ENCODE measurements at regions not wholly inside any gene's neighbourhood (a gene's known extent, or its start where the extent isn't known, plus 50 kb on each side); places are given as distances from the start of the nearest gene placed in this dataset.

DNA sequence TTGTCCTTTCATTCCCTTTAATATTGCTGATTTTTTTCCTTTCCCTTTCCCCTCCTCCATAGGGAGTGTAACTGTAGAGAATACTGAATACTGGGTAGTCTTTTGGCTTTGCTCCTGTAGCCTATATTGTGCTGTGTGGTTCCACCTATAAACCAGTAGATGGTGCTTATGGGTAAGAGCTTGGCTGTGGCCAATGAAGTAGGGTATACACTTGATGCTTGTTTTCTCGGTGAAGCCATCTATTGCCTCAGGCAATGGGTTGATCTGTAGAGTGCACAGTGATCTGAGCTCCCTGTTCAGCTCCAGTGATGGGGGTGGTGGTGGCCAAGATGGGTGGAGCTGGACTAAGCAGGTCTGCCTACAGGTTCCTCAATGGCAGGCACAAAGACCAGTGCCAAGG is 203.3 kb upstream of the IMPG1 start:
- ChIA-PET CTCF (no interaction called here), POLR2A (no interaction called here)
- no peak for DNase-seq (ENCODE audit: low read depth)
- TF ChIP-seq, protein P1, sequence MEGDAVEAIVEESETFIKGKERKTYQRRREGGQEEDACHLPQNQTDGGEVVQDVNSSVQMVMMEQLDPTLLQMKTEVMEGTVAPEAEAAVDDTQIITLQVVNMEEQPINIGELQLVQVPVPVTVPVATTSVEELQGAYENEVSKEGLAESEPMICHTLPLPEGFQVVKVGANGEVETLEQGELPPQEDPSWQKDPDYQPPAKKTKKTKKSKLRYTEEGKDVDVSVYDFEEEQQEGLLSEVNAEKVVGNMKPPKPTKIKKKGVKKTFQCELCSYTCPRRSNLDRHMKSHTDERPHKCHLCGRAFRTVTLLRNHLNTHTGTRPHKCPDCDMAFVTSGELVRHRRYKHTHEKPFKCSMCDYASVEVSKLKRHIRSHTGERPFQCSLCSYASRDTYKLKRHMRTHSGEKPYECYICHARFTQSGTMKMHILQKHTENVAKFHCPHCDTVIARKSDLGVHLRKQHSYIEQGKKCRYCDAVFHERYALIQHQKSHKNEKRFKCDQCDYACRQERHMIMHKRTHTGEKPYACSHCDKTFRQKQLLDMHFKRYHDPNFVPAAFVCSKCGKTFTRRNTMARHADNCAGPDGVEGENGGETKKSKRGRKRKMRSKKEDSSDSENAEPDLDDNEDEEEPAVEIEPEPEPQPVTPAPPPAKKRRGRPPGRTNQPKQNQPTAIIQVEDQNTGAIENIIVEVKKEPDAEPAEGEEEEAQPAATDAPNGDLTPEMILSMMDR (IDR thresholded peaks at IDR 0.05; ENCODE audit: insufficient read depth, low read depth, low read length), result no peak
- H3K27me3 ChIP-seq (ENCODE audit: control insufficient read depth, insufficient read depth, low read length), result no peaks in the 10 kb centered on the region
- no peak overlapping the region for H3K4me3 ChIP-seq (ENCODE audit: low read depth, low read length)
- H3K36me3 ChIP-seq (ENCODE audit: control insufficient read depth, insufficient read depth, low read length), result no peaks in the 10 kb centered on the region

DNA sequence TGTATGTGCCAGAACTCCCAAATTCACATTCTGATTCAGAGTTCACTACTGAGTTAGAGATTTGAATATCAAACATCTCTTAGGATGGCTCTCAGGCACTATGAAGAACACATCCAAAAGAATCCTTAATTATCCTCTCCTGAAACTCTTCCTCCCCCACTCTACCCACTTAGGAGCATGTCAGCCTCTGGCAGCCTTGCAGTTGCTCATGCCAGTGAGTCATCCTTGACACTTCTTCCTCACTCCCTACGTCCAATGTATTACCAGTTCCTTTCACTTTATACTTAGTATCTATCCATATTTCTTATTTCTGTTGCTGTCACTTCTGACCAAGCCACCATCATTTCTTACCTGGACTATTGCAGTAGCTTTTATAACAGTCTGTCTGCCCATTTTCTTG is 192.0 kb upstream of the IMPG1 start:
- CTCF ChIA-PET, result no interaction called here
- no peak for DNase-seq (ENCODE audit: low read depth)

DNA sequence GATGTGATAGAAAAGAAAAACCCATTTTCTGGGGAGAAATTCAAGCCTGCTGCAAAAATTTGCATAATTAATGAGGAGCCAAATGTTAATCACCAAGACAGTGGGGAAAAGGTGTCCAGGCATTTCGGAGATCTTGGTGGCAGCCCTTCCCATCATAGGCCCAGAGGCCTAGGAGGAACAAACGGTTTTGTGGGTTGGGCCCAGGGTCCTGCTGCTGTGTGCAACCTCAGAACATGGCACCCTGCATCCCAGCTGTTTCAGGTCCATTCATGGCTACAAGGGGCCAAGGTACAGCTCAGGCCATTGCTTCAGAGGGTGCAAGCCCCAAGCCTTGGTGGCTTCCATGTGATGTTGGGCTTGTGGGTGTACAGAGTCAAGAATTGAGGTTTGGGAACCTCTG is 189.8 kb upstream of the IMPG1 start:
- DNase-seq (ENCODE audit: low read depth), result no peak
- Histone ChIP-seq H3K36me3 (ENCODE audit: control insufficient read depth, insufficient read depth, low read length) (no peaks in the 10 kb centered on the region), H3K4me3 (ENCODE audit: low read depth, low read length) (no peak overlapping the region), H3K27me3 (ENCODE audit: control insufficient read depth, insufficient read depth, low read length) (no peaks in the 10 kb centered on the region)
- ChIA-PET POLR2A (no interaction called here), CTCF (no interaction called here)
- TF ChIP-seq, protein P1 (IDR thresholded peaks at IDR 0.05; ENCODE audit: insufficient read depth, low read depth, low read length), result no peak

More for the DNA sequence above, 192.0 kb upstream of the IMPG1 start:
- TF ChIP-seq, protein P1 (IDR thresholded peaks at IDR 0.05; ENCODE audit: insufficient read depth, low read depth, low read length), result no peak
- no peaks in the 10 kb centered on the region for H3K27me3 ChIP-seq (ENCODE audit: control insufficient read depth, insufficient read depth, low read length)
- POLR2A ChIA-PET, result no interaction called here
- no peak overlapping the region for H3K4me3 ChIP-seq (ENCODE audit: low read depth, low read length)
- H3K36me3 ChIP-seq (ENCODE audit: control insufficient read depth, insufficient read depth, low read length), result no peaks in the 10 kb centered on the region

DNA sequence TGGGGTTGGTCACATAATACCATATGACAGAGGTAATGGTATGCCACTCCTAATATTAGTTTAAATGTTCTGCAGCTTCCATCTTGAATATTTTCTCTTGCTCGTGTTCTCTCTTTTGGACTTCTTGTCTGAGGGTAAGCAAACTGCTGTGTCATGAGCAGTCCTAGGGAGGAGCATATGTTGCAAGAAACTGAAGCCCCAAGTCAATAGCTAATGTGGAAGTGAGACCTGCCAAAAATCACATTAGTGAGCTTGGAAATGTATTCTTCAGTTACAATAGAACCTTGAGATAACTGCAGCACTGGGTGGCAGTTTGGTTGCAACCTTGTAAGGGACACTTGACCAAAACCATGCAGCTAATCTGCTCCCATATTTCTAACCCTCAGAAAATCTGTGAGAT is 178.2 kb upstream of the IMPG1 start:
- no peak for DNase-seq (ENCODE audit: low read depth)
- no peaks in the 10 kb centered on the region for H3K27me3 ChIP-seq (ENCODE audit: control insufficient read depth, insufficient read depth, low read length)
- ChIA-PET POLR2A (no interaction called here), CTCF (interaction anchor here (0.8 kb wide), 1 partner anchor 17 kb away, joined by 3 read pairs; no protein-coding TSS in a partner anchor)
- TF ChIP-seq, protein P1 (IDR thresholded peaks at IDR 0.05; ENCODE audit: insufficient read depth, low read depth, low read length), result no peak
- no peak overlapping the region for H3K4me3 ChIP-seq (ENCODE audit: low read depth, low read length)
- no peaks in the 10 kb centered on the region for H3K36me3 ChIP-seq (ENCODE audit: control insufficient read depth, insufficient read depth, low read length)

DNA sequence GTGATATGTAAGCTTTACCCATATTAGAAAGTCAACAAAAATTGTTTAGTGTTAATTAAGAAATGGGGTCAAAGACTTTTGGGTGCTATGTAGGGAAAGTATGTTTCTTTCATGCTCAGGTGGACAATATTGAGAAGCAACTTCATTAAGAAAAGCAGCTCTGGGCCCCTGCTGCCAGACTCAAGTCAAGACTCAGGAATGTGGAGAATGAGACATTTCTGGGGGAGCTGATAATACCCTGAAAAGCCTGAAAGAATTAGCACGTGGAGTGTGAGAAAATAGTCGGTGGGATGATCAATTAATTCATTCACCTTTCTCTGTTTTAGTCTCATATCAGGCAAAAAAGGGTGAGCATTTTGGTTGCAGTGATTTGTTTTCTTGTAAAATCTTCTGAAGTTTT is 175.1 kb upstream of the IMPG1 start:
- no peaks in the 10 kb centered on the region for H3K36me3 ChIP-seq (ENCODE audit: control insufficient read depth, insufficient read depth, low read length)
- DNase-seq (ENCODE audit: low read depth), result no peak
- CTCF ChIA-PET, result no interaction called here
- no peaks in the 10 kb centered on the region for H3K27me3 ChIP-seq (ENCODE audit: control insufficient read depth, insufficient read depth, low read length)
- TF ChIP-seq, protein P1 (IDR thresholded peaks at IDR 0.05; ENCODE audit: insufficient read depth, low read depth, low read length), result no peak
- no peak overlapping the region for H3K4me3 ChIP-seq (ENCODE audit: low read depth, low read length)
- POLR2A ChIA-PET, result no interaction called here
